Vagina (tissue), 2 donors: ENCODE measurements at regions not wholly inside any gene's neighbourhood (a gene's known extent, or its start where the extent isn't known, plus 50 kb on each side); places are given as distances from the start of the nearest gene placed in this dataset.

Source experiments
- POLR2A ChIP-seq, 2 donors: fragments of 450-650 bp; IDR thresholded peaks; one replicate each; pipeline ENCODE4 v1.6.1; 2017; ENCODE audit warnings: antibody characterized with exemption in 2 of 2, mild to moderate bottlenecking in 2 of 2, moderate library complexity in 2 of 2
- POLR2AphosphoS5 ChIP-seq, 2 donors: sonication (generic); formaldehyde crosslinking; IDR thresholded peaks; one replicate each; pipeline ENCODE4 v1.9.0; 2017; ENCODE audit warnings: antibody characterized with exemption in 2 of 2, mild to moderate bottlenecking in 2 of 2, low read depth in 1 of 2; ENCODE audit not compliant: insufficient read depth in 1 of 2
- TF ChIP-seq, protein P1 (sequence below), 3 experiments: fragments of 450-650 bp in 2 of 3; fragments of 200-600 bp in 1 of 3; sonication (generic) in 1 of 3; IDR thresholded peaks; one replicate each; pipeline ENCODE4 v1.5.1; 2017 to 2019; ENCODE audit warnings: antibody characterized with exemption in 3 of 3, mild to moderate bottlenecking in 2 of 3, moderate library complexity in 2 of 3

DNA sequence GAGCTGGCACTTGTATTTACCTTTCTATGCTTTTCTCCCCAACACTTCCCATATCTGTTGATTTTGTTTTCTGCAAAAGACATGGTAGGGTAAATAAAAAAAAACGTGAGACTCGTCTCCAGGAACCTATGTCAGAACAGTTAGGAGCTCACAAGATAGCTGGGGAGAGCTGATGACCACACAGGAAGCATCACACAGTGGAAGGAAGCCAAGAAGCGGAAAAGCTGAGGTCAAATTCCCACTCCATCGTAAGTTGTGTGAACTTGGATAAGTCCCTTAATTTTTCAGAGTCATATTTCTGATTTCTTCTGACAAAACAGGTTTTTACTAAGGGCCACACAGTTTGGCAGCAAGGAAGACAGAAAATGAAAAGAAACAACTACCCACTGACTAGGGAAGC is 199.6 kb downstream of the KLF5 start:
- TF ChIP-seq POLR2AphosphoS5 (IDR thresholded peaks at IDR 0.05; ENCODE audit: insufficient read depth in 1 of 2, low read depth in 1 of 2) (no peak), POLR2A (IDR thresholded peaks at IDR 0.05) (no peak)
- TF ChIP-seq, protein P1, sequence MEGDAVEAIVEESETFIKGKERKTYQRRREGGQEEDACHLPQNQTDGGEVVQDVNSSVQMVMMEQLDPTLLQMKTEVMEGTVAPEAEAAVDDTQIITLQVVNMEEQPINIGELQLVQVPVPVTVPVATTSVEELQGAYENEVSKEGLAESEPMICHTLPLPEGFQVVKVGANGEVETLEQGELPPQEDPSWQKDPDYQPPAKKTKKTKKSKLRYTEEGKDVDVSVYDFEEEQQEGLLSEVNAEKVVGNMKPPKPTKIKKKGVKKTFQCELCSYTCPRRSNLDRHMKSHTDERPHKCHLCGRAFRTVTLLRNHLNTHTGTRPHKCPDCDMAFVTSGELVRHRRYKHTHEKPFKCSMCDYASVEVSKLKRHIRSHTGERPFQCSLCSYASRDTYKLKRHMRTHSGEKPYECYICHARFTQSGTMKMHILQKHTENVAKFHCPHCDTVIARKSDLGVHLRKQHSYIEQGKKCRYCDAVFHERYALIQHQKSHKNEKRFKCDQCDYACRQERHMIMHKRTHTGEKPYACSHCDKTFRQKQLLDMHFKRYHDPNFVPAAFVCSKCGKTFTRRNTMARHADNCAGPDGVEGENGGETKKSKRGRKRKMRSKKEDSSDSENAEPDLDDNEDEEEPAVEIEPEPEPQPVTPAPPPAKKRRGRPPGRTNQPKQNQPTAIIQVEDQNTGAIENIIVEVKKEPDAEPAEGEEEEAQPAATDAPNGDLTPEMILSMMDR (IDR thresholded peaks at IDR 0.05): no peak
